ENCODE measurements at regions not wholly inside any gene's neighbourhood (a gene's known extent, or its start where the extent isn't known, plus 50 kb on each side); places are given as distances from the start of the nearest gene placed in this dataset.
A peak's percentile ranks its signal among the peaks of the same experiment; 100 is the strongest.
"Not testable (repeated sequence)": the region's sequence is repeated elsewhere in the genome, so short reads cannot be mapped to it uniquely, and the experiment has no call there.

GRCh38 chr10:33897291-33897752 is 562.9 kb upstream of the NRP1 start:
- peak; percentile 32 for DNase-seq

- DNase-seq, result no peak
These were observed 559.0 kb upstream of the NRP1 start for GRCh38 chr10:33893506-33893905.

DNA sequence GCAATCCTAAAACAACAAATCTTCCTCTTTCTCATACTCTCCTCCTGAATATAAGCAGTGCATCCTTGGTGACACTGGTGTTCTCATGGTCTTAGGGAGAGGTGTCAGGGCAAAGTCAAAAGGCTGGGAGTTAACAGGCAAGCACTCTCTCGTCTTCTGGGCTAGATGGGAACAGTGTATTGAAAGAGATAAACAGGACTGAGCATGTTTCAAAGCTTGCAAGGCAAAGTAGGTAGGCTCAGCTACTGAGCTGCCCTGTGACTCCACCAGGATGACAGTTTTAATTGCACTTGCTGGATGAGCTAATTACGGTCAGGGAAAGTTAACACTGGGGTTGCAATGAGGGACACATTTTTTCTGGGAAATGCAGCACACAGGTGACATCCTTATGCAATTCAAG is 554.9 kb upstream of the NRP1 start:
- no peak for DNase-seq

DNA sequence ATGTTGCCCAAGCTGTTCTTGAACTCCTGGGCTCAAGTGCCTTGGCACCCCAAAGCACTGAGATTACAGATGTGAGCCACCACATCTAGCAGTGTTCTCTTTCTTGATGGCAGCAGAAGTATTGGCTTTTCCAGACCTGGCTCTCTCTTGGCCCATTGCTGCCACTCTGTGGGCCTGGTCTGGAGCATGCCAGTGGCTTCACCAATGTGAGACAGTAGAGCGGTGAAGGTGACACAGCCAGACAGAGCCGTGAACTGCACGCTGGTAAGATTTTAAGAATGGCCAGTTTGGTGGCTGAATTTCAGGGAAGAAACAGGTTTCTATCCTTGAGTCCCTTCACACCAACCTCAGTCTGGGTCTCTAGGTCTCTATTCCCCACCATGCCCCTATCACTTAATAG is 552.7 kb upstream of the NRP1 start:
- DNase-seq, result no peak

GRCh38 chr10:33886299-33886698 is 551.8 kb upstream of the NRP1 start:
- DNase-seq, result no peak

GRCh38 chr10:33884604-33885003 is 550.1 kb upstream of the NRP1 start:
- DNase-seq, result no peak

- no peak for DNase-seq
These were observed 549.4 kb upstream of the NRP1 start for GRCh38 chr10:33883881-33884280.

DNA sequence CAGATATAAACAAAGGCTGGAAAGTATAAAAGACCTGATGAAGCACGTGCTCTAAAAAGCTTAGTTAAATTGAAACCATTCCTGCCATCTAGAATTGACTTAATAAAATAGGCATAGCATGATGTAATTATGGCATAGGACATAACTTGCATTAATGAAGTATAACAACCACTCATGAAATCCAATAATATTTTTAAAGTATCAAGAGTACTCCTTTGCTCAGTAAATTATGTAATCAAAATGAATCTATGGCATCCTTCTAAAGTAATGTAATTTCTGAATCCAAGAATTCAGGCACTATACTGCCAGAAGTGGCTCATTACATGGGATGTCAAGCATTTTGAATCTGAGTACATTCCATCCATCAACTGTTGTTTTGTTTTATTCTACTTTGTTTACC is 548.5 kb upstream of the NRP1 start:
- no peak for DNase-seq

DNA sequence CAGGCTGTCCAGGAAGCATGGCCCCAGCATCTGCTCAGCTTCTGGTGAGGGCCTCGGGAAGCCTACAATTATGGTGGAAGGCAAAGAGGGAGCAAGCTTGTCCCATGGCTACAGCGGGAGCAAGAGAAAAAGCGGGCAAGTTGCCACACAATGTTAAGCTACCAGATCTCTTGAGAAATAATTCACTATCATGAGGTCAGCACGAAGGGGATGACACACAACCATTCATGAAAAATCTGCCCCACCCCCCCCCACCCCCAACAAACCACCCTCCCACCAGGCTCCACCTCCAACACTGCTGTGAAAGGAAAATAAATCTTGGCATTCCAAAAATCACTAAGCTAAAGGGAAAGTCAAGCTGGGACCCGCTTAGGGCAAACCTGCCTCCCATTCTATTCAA is 545.8 kb upstream of the NRP1 start:
- DNase-seq, result no peak

- no peak for DNase-seq
These were observed 543.8 kb upstream of the NRP1 start for GRCh38 chr10:33878238-33878786.

- no peak for DNase-seq
These were observed 542.3 kb upstream of the NRP1 start for GRCh38 chr10:33876584-33877400.

- no peak for DNase-seq
These were observed 541.6 kb upstream of the NRP1 start for GRCh38 chr10:33875924-33876583.

- no peak for DNase-seq
These were observed 536.8 kb upstream of the NRP1 start for GRCh38 chr10:33871061-33871956.

- DNase-seq, result no peak
These were observed 535.0 kb upstream of the NRP1 start for GRCh38 chr10:33869481-33869880.

DNA sequence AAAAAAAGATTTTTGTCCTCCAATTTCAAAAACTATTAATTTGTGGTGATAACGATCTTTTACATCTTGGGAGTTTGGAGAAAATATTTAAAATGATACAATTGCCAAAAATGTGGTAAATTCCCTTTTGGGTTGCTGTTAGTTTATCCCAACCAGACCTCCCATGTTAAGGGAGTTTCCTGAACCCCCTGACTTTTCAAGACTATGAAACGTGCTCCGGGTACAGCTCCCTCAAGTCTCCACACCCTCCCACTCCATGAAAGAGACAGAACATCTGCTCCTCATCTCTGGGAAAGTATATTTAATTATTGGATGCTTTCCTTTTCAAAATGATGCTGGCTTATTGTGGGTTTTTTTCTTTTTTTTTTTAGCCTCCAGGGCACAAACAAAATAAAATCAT is 534.6 kb upstream of the NRP1 start:
- DNase-seq, result no peak

- not testable (repeated sequence) for DNase-seq
These were observed 532.8 kb upstream of the NRP1 start for GRCh38 chr10:33867199-33867789.

GRCh38 chr10:33863352-33863751 is 528.9 kb upstream of the NRP1 start:
- DNase-seq, result no peak

- no peak for DNase-seq
These were observed 528.2 kb upstream of the NRP1 start for GRCh38 chr10:33862536-33863105.

- no peak for DNase-seq
These were observed 527.4 kb upstream of the NRP1 start for GRCh38 chr10:33861833-33862232.

- no peak for DNase-seq
These were observed 526.7 kb upstream of the NRP1 start for GRCh38 chr10:33861016-33861704.

GRCh38 chr10:33860552-33860951 is 526.1 kb upstream of the NRP1 start:
- no peak for DNase-seq
